Mammary epithelial cell (primary cell): ENCODE measurements at regions not wholly inside any gene's neighbourhood (a gene's known extent, or its start where the extent isn't known, plus 50 kb on each side); places are given as distances from the start of the nearest gene placed in this dataset.

ENCODE experiments used
- EZH2 ChIP-seq: IDR thresholded peaks from 2 replicates; pipeline ENCODE4 v1.6.1; 2012; ENCODE audit warnings: low read length, inconsistent platforms, borderline replicate concordance
- TF ChIP-seq, protein P1 (sequence below), 2 donors: IDR thresholded peaks in 1 of 2; conservative IDR thresholded peaks in 1 of 2; 2 replicates each; pipeline ENCODE4 v1.5.1; 2011 to 2012; ENCODE audit warnings: inconsistent platforms in 2 of 2, low read length in 2 of 2, mild to moderate bottlenecking in 2 of 2, control low read depth in 1 of 2, low read depth in 1 of 2; ENCODE audit not compliant: insufficient read depth in 1 of 2; ENCODE audit errors: extremely low read depth in 1 of 2

DNA sequence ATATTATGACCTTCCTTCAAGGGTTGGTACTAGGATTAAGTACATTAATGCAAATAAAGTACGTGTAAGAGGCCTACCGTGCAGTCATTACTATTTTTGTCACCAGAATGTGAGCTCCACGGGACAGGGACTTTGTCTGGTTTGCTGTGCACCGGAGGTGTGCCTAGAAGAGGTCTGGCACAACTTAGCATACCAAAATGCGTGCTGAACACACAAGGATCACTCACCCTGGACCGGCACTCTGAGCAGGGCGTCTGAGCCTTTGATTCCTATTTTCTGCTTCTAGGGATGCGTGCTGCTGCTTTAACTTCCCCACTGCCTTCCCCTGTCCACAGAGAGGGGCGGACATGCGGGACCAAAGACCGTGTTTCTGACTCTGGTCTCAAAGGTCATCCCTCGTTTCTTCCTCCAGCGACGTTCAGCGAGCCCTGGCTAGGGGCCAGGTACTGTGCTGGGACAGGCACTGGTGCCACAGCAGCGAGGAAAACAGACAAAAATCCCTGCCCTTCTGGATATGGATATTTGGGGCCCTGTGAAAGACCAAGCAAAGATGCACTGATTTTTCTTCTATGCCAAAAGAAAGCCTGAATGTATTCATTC, 222.7 kb downstream of the BMP7 start:
- TF ChIP-seq, protein P1, sequence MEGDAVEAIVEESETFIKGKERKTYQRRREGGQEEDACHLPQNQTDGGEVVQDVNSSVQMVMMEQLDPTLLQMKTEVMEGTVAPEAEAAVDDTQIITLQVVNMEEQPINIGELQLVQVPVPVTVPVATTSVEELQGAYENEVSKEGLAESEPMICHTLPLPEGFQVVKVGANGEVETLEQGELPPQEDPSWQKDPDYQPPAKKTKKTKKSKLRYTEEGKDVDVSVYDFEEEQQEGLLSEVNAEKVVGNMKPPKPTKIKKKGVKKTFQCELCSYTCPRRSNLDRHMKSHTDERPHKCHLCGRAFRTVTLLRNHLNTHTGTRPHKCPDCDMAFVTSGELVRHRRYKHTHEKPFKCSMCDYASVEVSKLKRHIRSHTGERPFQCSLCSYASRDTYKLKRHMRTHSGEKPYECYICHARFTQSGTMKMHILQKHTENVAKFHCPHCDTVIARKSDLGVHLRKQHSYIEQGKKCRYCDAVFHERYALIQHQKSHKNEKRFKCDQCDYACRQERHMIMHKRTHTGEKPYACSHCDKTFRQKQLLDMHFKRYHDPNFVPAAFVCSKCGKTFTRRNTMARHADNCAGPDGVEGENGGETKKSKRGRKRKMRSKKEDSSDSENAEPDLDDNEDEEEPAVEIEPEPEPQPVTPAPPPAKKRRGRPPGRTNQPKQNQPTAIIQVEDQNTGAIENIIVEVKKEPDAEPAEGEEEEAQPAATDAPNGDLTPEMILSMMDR (conservative IDR thresholded peaks at IDR 0.05 in 1 of 2, IDR thresholded peaks at IDR 0.05 in 1 of 2; ENCODE audit: extremely low read depth in 1 of 2, insufficient read depth in 1 of 2, low read depth in 1 of 2, low read length in 2 of 2): no peak
- no peak for TF ChIP-seq EZH2
